Mesenchymal stem cell (in vitro differentiated cells and primary cell): ENCODE measurements at regions not wholly inside any gene's neighbourhood (a gene's known extent, or its start where the extent isn't known, plus 50 kb on each side); places are given as distances from the start of the nearest gene placed in this dataset.
A peak's percentile ranks its signal among the peaks of the same experiment; 100 is the strongest.
"Not testable (repeated sequence)": the region's sequence is repeated elsewhere in the genome, so short reads cannot be mapped to it uniquely, and the experiment has no call there.

ENCODE experiments used
- DNase-seq: peaks from one replicate; pipeline ENCODE4 v3.0.0-alpha.2; 2013
- H2AFZ ChIP-seq: one replicate; pipeline ENCODE4 v1.6.1; 2013; ENCODE audit warnings: low read depth, mild to moderate bottlenecking, control low read depth, inconsistent platforms, low read length, moderate library complexity
- H2AK5ac ChIP-seq: 2 replicates; pipeline ENCODE4 v1.6.1; 2013; ENCODE audit warnings: low read length, moderate library complexity, mild to moderate bottlenecking, inconsistent platforms; ENCODE audit not compliant: severe bottlenecking
- H2BK120ac ChIP-seq: one replicate; pipeline ENCODE4 v1.6.1; 2013; ENCODE audit warnings: low read depth, mild to moderate bottlenecking, inconsistent platforms, low read length, moderate library complexity
- H2BK12ac ChIP-seq, 2 experiments: one replicate each; pipeline ENCODE4 v1.6.1; 2013; ENCODE audit warnings: inconsistent platforms in 2 of 2, low read length in 2 of 2, mild to moderate bottlenecking in 2 of 2, moderate library complexity in 2 of 2, control low read depth in 1 of 2
- H2BK15ac ChIP-seq: one replicate; pipeline ENCODE4 v1.6.1; 2013; ENCODE audit warnings: mild to moderate bottlenecking, low read depth, inconsistent platforms; ENCODE audit not compliant: poor library complexity, severe bottlenecking
- H2BK5ac ChIP-seq: 2 replicates; pipeline ENCODE4 v1.6.1; 2013; ENCODE audit warnings: low read depth, mild to moderate bottlenecking, low read length, control low read depth, inconsistent platforms; ENCODE audit not compliant: poor library complexity, severe bottlenecking
- H3K14ac ChIP-seq, 2 experiments: one replicate each; pipeline ENCODE4 v1.6.1; 2013; ENCODE audit warnings: inconsistent platforms in 2 of 2, low read length in 2 of 2, control low read depth in 1 of 2, mild to moderate bottlenecking in 1 of 2, moderate library complexity in 1 of 2
- H3K18ac ChIP-seq, 2 experiments: one replicate each; pipeline ENCODE4 v1.6.1; 2013; ENCODE audit warnings: inconsistent platforms in 2 of 2, low read length in 2 of 2, control low read depth in 1 of 2, low read depth in 1 of 2, mild to moderate bottlenecking in 1 of 2
- H3K23ac ChIP-seq, 2 experiments: one replicate each; pipeline ENCODE4 v1.6.1; 2013; ENCODE audit warnings: inconsistent platforms in 2 of 2, low read length in 2 of 2, mild to moderate bottlenecking in 2 of 2, moderate library complexity in 2 of 2, control low read depth in 1 of 2
- H3K27ac ChIP-seq: 2 replicates; pipeline ENCODE4 v1.5.1; 2013; ENCODE audit warnings: mild to moderate bottlenecking, moderate library complexity, low read length, control low read depth, inconsistent platforms; ENCODE audit not compliant: poor library complexity, severe bottlenecking
- H3K27me3 ChIP-seq, 2 experiments: 2 replicates each; pipeline versions ENCODE4 v1.6.1 to v1.7.0; 2013; ENCODE audit warnings: low read length in 2 of 2, mild to moderate bottlenecking in 2 of 2, moderate library complexity in 2 of 2, control low read depth in 1 of 2, inconsistent platforms in 1 of 2; ENCODE audit not compliant: control insufficient read depth in 1 of 2, insufficient read depth in 1 of 2
- H3K36me3 ChIP-seq, 2 experiments: 2 replicates each; pipeline versions ENCODE4 v1.6.1 to v1.7.0; 2013; ENCODE audit warnings: low read length in 2 of 2, control low read depth in 1 of 2, inconsistent platforms in 1 of 2, low read depth in 1 of 2, mild to moderate bottlenecking in 1 of 2; ENCODE audit not compliant: insufficient read depth in 2 of 2, control insufficient read depth in 1 of 2
- H3K4ac ChIP-seq, 2 experiments: one replicate each; pipeline ENCODE4 v1.6.1; 2013; ENCODE audit warnings: inconsistent platforms in 2 of 2, low read length in 2 of 2, mild to moderate bottlenecking in 2 of 2, moderate library complexity in 2 of 2, control low read depth in 1 of 2, low read depth in 1 of 2
- H3K4me1 ChIP-seq: 2 replicates; pipeline ENCODE4 v1.6.1; 2013; ENCODE audit warnings: low read depth, low read length, control low read depth; ENCODE audit not compliant: control insufficient read depth, insufficient read depth
- H3K4me2 ChIP-seq: 2 replicates; pipeline ENCODE4 v1.6.1; 2013; ENCODE audit warnings: low read length, mild to moderate bottlenecking, inconsistent platforms; ENCODE audit not compliant: poor library complexity, severe bottlenecking
- H3K4me3 ChIP-seq, 2 experiments: 2 replicates each; pipeline versions ENCODE4 v1.5.1 to v1.7.0; 2013; ENCODE audit warnings: low read length in 2 of 2, mild to moderate bottlenecking in 2 of 2, control low read depth in 1 of 2, low read depth in 1 of 2; ENCODE audit not compliant: insufficient read depth in 1 of 2
- H3K79me1 ChIP-seq: replicated peaks from 2 replicates; pipeline ENCODE4 v1.6.1; 2013; ENCODE audit warnings: mild to moderate bottlenecking, control low read depth, low read length, inconsistent platforms; ENCODE audit not compliant: poor library complexity, severe bottlenecking
- H3K9ac ChIP-seq: 2 replicates; pipeline ENCODE4 v1.7.0; 2013; ENCODE audit warnings: mild to moderate bottlenecking, low read length, moderate library complexity
- H3K9me3 ChIP-seq: 2 replicates; pipeline ENCODE4 v1.7.0; 2013; ENCODE audit warnings: mild to moderate bottlenecking, low read length; ENCODE audit not compliant: control insufficient read depth
- H4K8ac ChIP-seq: one replicate; pipeline ENCODE4 v1.6.1; 2013; ENCODE audit warnings: inconsistent platforms, mild to moderate bottlenecking, low read length, moderate library complexity
- H4K91ac ChIP-seq: one replicate; pipeline ENCODE4 v1.6.1; 2013; ENCODE audit warnings: mild to moderate bottlenecking, low read length, inconsistent platforms
- WGBS: methylation state at CpG from one replicate; pipeline ENCODE4 v1.1.7; 2013; ENCODE audit warnings: mixed read lengths; 5-methylcytosine and 5-hydroxymethylcytosine counted together

GRCh38 chr6:76959177-76959576 lies 504.1 kb downstream of the HTR1B start:
- H3K36me3 ChIP-seq, DNase-seq, H2BK120ac ChIP-seq, H3K23ac ChIP-seq, H2AK5ac ChIP-seq, H3K4ac ChIP-seq, H2BK12ac ChIP-seq, H2AFZ ChIP-seq, H4K91ac ChIP-seq, H3K79me1 ChIP-seq, H3K4me2 ChIP-seq, H3K14ac ChIP-seq, H3K4me3 ChIP-seq, H3K18ac ChIP-seq, H2BK15ac ChIP-seq, H3K9ac ChIP-seq, H3K9me3 ChIP-seq, H4K8ac ChIP-seq, H3K27ac ChIP-seq, H2BK5ac ChIP-seq, H3K4me1 ChIP-seq, H3K27me3 ChIP-seq: not testable (repeated sequence)
- WGBS, result 96% methylated on average over 14 of the region's 15 CpGs

- WGBS, result 93% methylated on average over 2 of the region's 2 CpGs
- Histone ChIP-seq H2AFZ (no peak overlapping the region), H3K27me3 (no peaks in the 10 kb centered on the region), H2BK12ac (no peak overlapping the region), H3K9ac (no peak overlapping the region), H3K4me1 (peaks cover 2% of the 10 kb centered on the region), H3K36me3 (no peaks in the 10 kb centered on the region), H2AK5ac (no peak overlapping the region), H4K8ac (no peak overlapping the region), H2BK15ac (no peak overlapping the region), H3K4ac (no peak overlapping the region), H3K23ac (no peak overlapping the region), H3K14ac (peak overlapping the region in 1 of 2 experiments; percentile 32), H3K79me1 (peaks cover 2% of the 10 kb centered on the region), H4K91ac (no peak overlapping the region), H3K9me3 (peaks cover 8% of the 10 kb centered on the region), H2BK5ac (no peak overlapping the region), H3K4me2 (no peak overlapping the region), H3K27ac (no peak overlapping the region), H3K4me3 (no peak overlapping the region), H2BK120ac (no peak overlapping the region), H3K18ac (peak overlapping the region in 1 of 2 experiments; percentile 21)
- DNase-seq, result peak; percentile 10
These were observed 520.9 kb downstream of the HTR1B start for GRCh38 chr6:76942203-76942966.

- Histone ChIP-seq H2AK5ac (no peak overlapping the region), H3K14ac (no peak overlapping the region), H3K9ac (no peak overlapping the region), H2BK15ac (no peak overlapping the region), H4K8ac (no peak overlapping the region), H3K79me1 (peaks cover 2% of the 10 kb centered on the region), H3K9me3 (peaks cover 14% of the 10 kb centered on the region), H3K27ac (no peak overlapping the region), H3K18ac (no peak overlapping the region), H3K4me3 (no peak overlapping the region), H3K27me3 (no peaks in the 10 kb centered on the region), H3K4ac (no peak overlapping the region), H2AFZ (no peak overlapping the region), H3K4me2 (no peak overlapping the region), H3K36me3 (no peaks in the 10 kb centered on the region), H2BK12ac (no peak overlapping the region), H2BK5ac (no peak overlapping the region), H2BK120ac (no peak overlapping the region), H3K4me1 (peaks cover 2% of the 10 kb centered on the region), H4K91ac (no peak overlapping the region), H3K23ac (no peak overlapping the region)
- no peak for DNase-seq
- WGBS, result no CpG with 5 or more reads among the region's 1 CpG
These were observed 523.1 kb downstream of the HTR1B start for GRCh38 chr6:76940191-76940590.

- Histone ChIP-seq H3K9ac (no peak overlapping the region), H2BK120ac (no peak overlapping the region), H3K4me3 (no peak overlapping the region), H3K36me3 (no peaks in the 10 kb centered on the region), H2BK5ac (no peak overlapping the region), H2BK15ac (no peak overlapping the region), H4K91ac (no peak overlapping the region), H2AFZ (no peak overlapping the region), H3K23ac (no peak overlapping the region), H3K79me1 (no peaks in the 10 kb centered on the region), H3K4me2 (no peak overlapping the region), H4K8ac (no peak overlapping the region), H3K27me3 (no peaks in the 10 kb centered on the region), H2AK5ac (no peak overlapping the region), H3K4ac (no peak overlapping the region), H3K4me1 (no peaks in the 10 kb centered on the region), H3K18ac (no peak overlapping the region), H3K27ac (no peak overlapping the region), H3K9me3 (no peaks in the 10 kb centered on the region), H2BK12ac (no peak overlapping the region), H3K14ac (no peak overlapping the region)
- WGBS, result 100% methylated on average over 1 of the region's 2 CpGs
- DNase-seq, result no peak
These were observed 548.6 kb downstream of the HTR1B start for GRCh38 chr6:76914737-76915136.
